Mesendoderm (in vitro differentiated cells): ENCODE measurements at regions not wholly inside any gene's neighbourhood (a gene's known extent, or its start where the extent isn't known, plus 50 kb on each side); places are given as distances from the start of the nearest gene placed in this dataset.
A peak's percentile ranks its signal among the peaks of the same experiment; 100 is the strongest.

Experiments used
- DNase-seq: peaks from one replicate; pipeline ENCODE4 v3.0.0; 2013
- H2AK5ac ChIP-seq: 2 replicates; pipeline ENCODE4 v1.6.1; 2013; ENCODE audit warnings: low read length, inconsistent platforms
- H2BK120ac ChIP-seq: 2 replicates; pipeline ENCODE4 v1.6.1; 2013; ENCODE audit warnings: low read depth, mild to moderate bottlenecking, low read length, moderate library complexity, mixed read lengths
- H2BK15ac ChIP-seq: replicated peaks from 2 replicates; pipeline ENCODE4 v1.6.1; 2013; ENCODE audit warnings: low read depth, mild to moderate bottlenecking, moderate library complexity
- H2BK5ac ChIP-seq: 2 replicates; pipeline ENCODE4 v1.6.1; 2013; ENCODE audit warnings: low read length, inconsistent platforms
- H3K18ac ChIP-seq: 2 replicates; pipeline ENCODE4 v1.6.1; 2013; ENCODE audit warnings: mild to moderate bottlenecking, low read length, mixed read lengths
- H3K23ac ChIP-seq: one replicate; pipeline ENCODE4 v1.6.1; 2013; ENCODE audit warnings: low read length
- H3K27ac ChIP-seq: 2 replicates; pipeline ENCODE4 v1.5.1; 2013; ENCODE audit warnings: low read depth, mild to moderate bottlenecking, inconsistent platforms, low read length, moderate library complexity
- H3K27me3 ChIP-seq: 2 replicates; pipeline ENCODE4 v1.6.1; 2013; ENCODE audit warnings: low read length, control low read depth, mild to moderate bottlenecking, inconsistent platforms; ENCODE audit not compliant: insufficient read depth, poor library complexity
- H3K36me3 ChIP-seq: 2 replicates; pipeline ENCODE4 v1.6.1; 2013; ENCODE audit warnings: low read length, inconsistent platforms; ENCODE audit not compliant: control insufficient read depth, insufficient read depth
- H3K4ac ChIP-seq: one replicate; pipeline ENCODE4 v1.6.1; 2013; ENCODE audit warnings: low read depth, mild to moderate bottlenecking, low read length, moderate library complexity
- H3K4me1 ChIP-seq: 2 replicates; pipeline ENCODE4 v1.6.1; 2013; ENCODE audit warnings: low read depth, low read length, inconsistent platforms; ENCODE audit not compliant: control insufficient read depth
- H3K4me2 ChIP-seq: 2 replicates; pipeline ENCODE4 v1.6.1; 2013; ENCODE audit warnings: low read length
- H3K4me3 ChIP-seq: 2 replicates; pipeline ENCODE4 v1.5.1; 2013; ENCODE audit warnings: mild to moderate bottlenecking, low read length
- H3K56ac ChIP-seq: one replicate; pipeline ENCODE4 v1.6.1; 2013; ENCODE audit warnings: low read length
- H3K79me1 ChIP-seq: 2 replicates; pipeline ENCODE4 v1.6.1; 2013; ENCODE audit warnings: low read length, inconsistent platforms
- H3K79me2 ChIP-seq: 2 replicates; pipeline ENCODE4 v1.6.1; 2013; ENCODE audit warnings: mild to moderate bottlenecking, low read length; ENCODE audit not compliant: control insufficient read depth, insufficient read depth
- H3K9ac ChIP-seq: 2 replicates; pipeline ENCODE4 v1.6.1; 2013; ENCODE audit warnings: low read length, inconsistent platforms
- H4K5ac ChIP-seq: one replicate; pipeline ENCODE4 v1.6.1; 2013; ENCODE audit warnings: low read length
- H4K8ac ChIP-seq: one replicate; pipeline ENCODE4 v1.6.1; 2013; ENCODE audit warnings: low read depth, mild to moderate bottlenecking, control low read depth, low read length, moderate library complexity
- WGBS: extraction: QIAGEN DNeasy Blood & Tissue Kit; methylation state at CpG from one replicate; pipeline ENCODE4 v1.1.7; 2013; ENCODE audit warnings: low lambda C conversion rate, missing lambda C conversion rate; ENCODE audit not compliant: insufficient coverage; ENCODE audit errors: extremely low coverage; 5-methylcytosine and 5-hydroxymethylcytosine counted together

DNA sequence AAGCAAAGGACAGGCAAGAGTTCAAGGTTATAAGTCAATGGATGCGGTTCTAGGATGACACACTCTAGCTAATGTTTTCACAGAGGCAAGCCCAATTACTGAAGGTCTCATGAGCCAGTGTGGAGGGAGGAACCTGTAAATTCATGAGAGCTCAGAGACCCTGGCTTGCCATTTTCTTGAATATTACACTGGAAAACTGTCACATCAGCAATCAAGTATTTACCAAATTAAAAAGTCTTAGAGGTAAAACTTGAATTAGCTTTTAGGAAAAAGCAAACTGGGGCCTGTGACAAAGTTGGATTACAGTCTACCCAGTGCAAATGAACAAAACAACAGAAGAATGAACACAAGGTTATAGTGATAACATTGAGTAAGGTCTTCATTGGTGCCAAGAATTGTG lies 636.9 kb upstream of the TLE4 start:
- DNase-seq, result no peak
- no peak overlapping the region for H3K4me3 ChIP-seq
- no CpG with 5 or more reads among the region's 1 CpG for WGBS
- no peaks in the 10 kb centered on the region for H3K79me2 ChIP-seq
- no peak overlapping the region for H2BK120ac ChIP-seq
- H3K23ac ChIP-seq, result no peak overlapping the region
- H3K27ac ChIP-seq, result no peak overlapping the region
- H4K5ac ChIP-seq, result no peak overlapping the region
- H3K27me3 ChIP-seq, result no peaks in the 10 kb centered on the region
- H2AK5ac ChIP-seq, result no peak overlapping the region
- no peak overlapping the region for H3K9ac ChIP-seq
- H3K18ac ChIP-seq, result no peak overlapping the region
- H3K56ac ChIP-seq, result no peak overlapping the region
- no peak overlapping the region for H4K8ac ChIP-seq
- H3K36me3 ChIP-seq, result no peaks in the 10 kb centered on the region
- H3K4ac ChIP-seq, result no peak overlapping the region
- no peaks in the 10 kb centered on the region for H3K4me1 ChIP-seq
- H2BK15ac ChIP-seq, result no peak overlapping the region
- no peaks in the 10 kb centered on the region for H3K79me1 ChIP-seq
- no peak overlapping the region for H3K4me2 ChIP-seq
- no peak overlapping the region for H2BK5ac ChIP-seq

DNA sequence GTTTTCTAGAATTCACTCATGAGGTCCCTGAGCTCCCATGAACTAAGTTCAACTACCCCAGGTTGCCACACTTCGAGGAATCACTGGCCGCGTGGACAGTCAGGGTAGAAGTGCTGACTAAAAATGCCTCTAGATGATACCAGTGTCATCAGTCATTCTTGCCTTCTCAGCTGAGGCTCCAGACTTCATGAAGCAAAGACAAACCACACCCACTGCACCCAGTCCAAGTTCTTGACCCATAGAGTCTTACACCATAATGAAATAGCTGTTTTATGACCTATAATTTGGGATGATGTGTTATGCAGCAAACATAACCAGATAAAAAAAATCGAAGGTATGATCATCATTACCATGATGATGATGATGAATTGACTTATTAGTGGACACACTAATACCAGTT lies 632.9 kb upstream of the TLE4 start:
- H3K4me1 ChIP-seq, result no peaks in the 10 kb centered on the region
- no peak overlapping the region for H2AK5ac ChIP-seq
- DNase-seq, result no peak

GRCh38 chr9:78939311-78940065 lies 632.3 kb upstream of the TLE4 start:
- Histone ChIP-seq H3K36me3 (no peaks in the 10 kb centered on the region), H3K27ac (no peak overlapping the region), H3K23ac (no peak overlapping the region), H3K79me2 (no peaks in the 10 kb centered on the region), H3K56ac (no peak overlapping the region), H2AK5ac (no peak overlapping the region), H3K4me1 (no peaks in the 10 kb centered on the region), H3K27me3 (no peaks in the 10 kb centered on the region), H3K18ac (no peak overlapping the region), H3K4me3 (no peak overlapping the region), H2BK5ac (no peak overlapping the region), H3K4me2 (no peak overlapping the region), H4K8ac (no peak overlapping the region), H3K4ac (no peak overlapping the region), H2BK120ac (no peak overlapping the region), H3K9ac (no peak overlapping the region), H4K5ac (no peak overlapping the region), H3K79me1 (no peaks in the 10 kb centered on the region), H2BK15ac (no peak overlapping the region)
- no CpG with 5 or more reads among the region's 6 CpGs for WGBS
- no peak for DNase-seq

More for the DNA sequence above, 632.9 kb upstream of the TLE4 start:
- Histone ChIP-seq H2BK5ac (no peak overlapping the region), H3K27ac (no peak overlapping the region), H2BK120ac (no peak overlapping the region), H3K79me2 (no peaks in the 10 kb centered on the region), H3K27me3 (no peaks in the 10 kb centered on the region), H3K36me3 (no peaks in the 10 kb centered on the region), H3K4ac (no peak overlapping the region), H4K8ac (no peak overlapping the region), H2BK15ac (no peak overlapping the region), H3K56ac (no peak overlapping the region), H3K23ac (no peak overlapping the region), H3K18ac (no peak overlapping the region), H3K9ac (no peak overlapping the region), H4K5ac (no peak overlapping the region), H3K79me1 (no peaks in the 10 kb centered on the region), H3K4me3 (no peak overlapping the region), H3K4me2 (no peak overlapping the region)
- WGBS, result no CpG with 5 or more reads among the region's 4 CpGs

DNA sequence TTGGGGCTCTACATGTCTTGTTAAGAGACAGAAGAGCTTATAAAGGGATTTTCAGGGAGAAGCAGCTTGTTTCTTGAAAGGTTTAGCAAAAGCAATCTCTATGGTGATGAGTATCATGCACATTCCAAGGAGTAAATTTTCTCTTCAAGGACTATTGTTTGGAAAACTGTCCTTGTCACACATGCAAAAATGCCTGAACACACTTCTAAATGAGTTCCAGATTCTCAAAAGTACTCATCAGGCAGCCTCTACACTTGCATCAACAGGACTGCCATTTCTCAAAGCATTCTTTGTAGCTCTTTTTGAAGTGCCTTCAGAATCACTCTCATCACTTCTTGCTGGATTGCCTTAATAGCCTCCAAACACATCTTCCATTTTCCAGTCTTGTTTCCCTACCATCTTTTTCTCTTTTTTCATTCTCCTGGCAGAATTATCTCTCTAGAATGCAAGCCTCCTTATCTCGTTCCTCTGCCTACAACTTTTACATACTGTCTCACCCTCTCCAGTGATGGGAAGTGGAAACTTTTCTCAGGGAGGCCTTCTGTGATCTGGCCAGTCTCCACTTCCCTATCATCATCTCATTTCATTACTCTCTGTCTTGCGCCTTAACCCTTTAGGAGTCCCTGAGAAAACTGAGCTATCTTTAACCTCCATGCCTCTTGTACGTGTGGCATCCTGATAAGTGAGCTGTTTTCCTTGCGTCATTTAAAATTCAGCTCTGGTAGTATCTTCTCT lies 631.5 kb upstream of the TLE4 start:
- Histone ChIP-seq H2BK5ac (no peak overlapping the region), H3K4ac (no peak overlapping the region), H2BK15ac (no peak overlapping the region), H3K27me3 (no peaks in the 10 kb centered on the region), H3K9ac (no peak overlapping the region), H3K27ac (no peak overlapping the region), H3K18ac (no peak overlapping the region), H3K79me1 (no peaks in the 10 kb centered on the region), H3K4me2 (no peak overlapping the region), H3K4me1 (no peaks in the 10 kb centered on the region), H4K5ac (no peak overlapping the region), H3K4me3 (no peak overlapping the region), H2BK120ac (no peak overlapping the region), H3K23ac (no peak overlapping the region), H2AK5ac (no peak overlapping the region), H3K56ac (no peak overlapping the region), H4K8ac (no peak overlapping the region), H3K36me3 (no peaks in the 10 kb centered on the region), H3K79me2 (no peaks in the 10 kb centered on the region)
- peak; percentile 15 for DNase-seq
- no CpG with 5 or more reads among the region's 4 CpGs for WGBS

DNA sequence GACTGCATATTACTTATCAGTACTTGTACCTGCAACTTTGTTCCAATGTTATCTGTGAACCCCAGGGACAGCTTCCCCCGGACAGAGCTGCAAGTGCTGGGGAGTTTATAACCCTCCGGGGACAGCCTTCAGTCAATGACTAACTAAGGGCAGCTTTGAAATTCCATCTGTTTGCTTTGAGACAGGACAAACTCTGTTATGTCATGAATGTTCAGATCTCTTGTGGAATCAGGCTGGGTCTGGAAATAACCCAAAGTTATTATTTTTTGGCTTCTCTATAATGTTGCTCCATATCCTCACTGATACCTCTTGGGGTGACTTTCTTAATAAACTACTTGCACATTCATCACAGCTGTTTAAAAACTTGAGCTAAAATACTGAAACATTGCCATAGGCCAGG lies 617.5 kb upstream of the TLE4 start:
- no peaks in the 10 kb centered on the region for H3K79me1 ChIP-seq
- WGBS, result no CpG with 5 or more reads among the region's 2 CpGs
- no peaks in the 10 kb centered on the region for H3K79me2 ChIP-seq
- H2BK15ac ChIP-seq, result no peak overlapping the region
- no peak overlapping the region for H3K18ac ChIP-seq
- H3K27ac ChIP-seq, result no peak overlapping the region
- H3K56ac ChIP-seq, result no peak overlapping the region
- no peak overlapping the region for H2BK5ac ChIP-seq
- H4K8ac ChIP-seq, result no peak overlapping the region
- H3K4me1 ChIP-seq, result no peaks in the 10 kb centered on the region
- no peak for DNase-seq
- no peak overlapping the region for H2BK120ac ChIP-seq
- no peak overlapping the region for H3K23ac ChIP-seq
- no peak overlapping the region for H2AK5ac ChIP-seq
- H3K4me2 ChIP-seq, result no peak overlapping the region
- H3K27me3 ChIP-seq, result no peaks in the 10 kb centered on the region
- no peak overlapping the region for H3K4me3 ChIP-seq
- H3K4ac ChIP-seq, result no peak overlapping the region
- no peak overlapping the region for H3K9ac ChIP-seq
- H4K5ac ChIP-seq, result no peak overlapping the region
- H3K36me3 ChIP-seq, result no peaks in the 10 kb centered on the region
